ENCODE measurements at regions not wholly inside any gene's neighbourhood (a gene's known extent, or its start where the extent isn't known, plus 50 kb on each side); places are given as distances from the start of the nearest gene placed in this dataset.
"Not testable (repeated sequence)": the region's sequence is repeated elsewhere in the genome, so short reads cannot be mapped to it uniquely, and the experiment has no call there.

DNA sequence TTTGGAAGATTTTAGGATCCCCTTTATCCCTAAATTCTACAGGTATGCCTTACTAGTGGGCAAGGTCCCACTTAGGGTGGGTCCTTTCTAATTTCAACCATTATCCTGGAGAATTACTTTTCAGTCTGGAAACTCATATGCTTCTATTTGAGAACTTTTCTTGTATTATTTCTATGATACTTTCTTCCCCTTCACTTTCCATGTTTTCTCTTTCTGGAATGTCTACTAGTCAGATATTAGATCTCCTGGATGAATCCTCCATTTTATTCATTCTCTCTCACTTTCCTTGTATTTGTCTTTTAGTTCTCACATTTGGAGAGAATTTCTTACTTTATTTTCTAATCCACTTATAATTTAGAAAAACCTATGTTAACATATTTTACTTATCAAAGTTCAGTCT is 83.9 kb upstream of the SIPA1L2 start:
- DNase-seq (ENCODE audit: low read depth): no peak

GRCh38 chr1:232715154-232715553 is 85.2 kb upstream of the SIPA1L2 start:
- no peak for DNase-seq (ENCODE audit: low read depth)

GRCh38 chr1:232717911-232718310 is 87.3 kb upstream of the MAP10 start:
- not testable (repeated sequence) for DNase-seq (ENCODE audit: low read depth)

DNA sequence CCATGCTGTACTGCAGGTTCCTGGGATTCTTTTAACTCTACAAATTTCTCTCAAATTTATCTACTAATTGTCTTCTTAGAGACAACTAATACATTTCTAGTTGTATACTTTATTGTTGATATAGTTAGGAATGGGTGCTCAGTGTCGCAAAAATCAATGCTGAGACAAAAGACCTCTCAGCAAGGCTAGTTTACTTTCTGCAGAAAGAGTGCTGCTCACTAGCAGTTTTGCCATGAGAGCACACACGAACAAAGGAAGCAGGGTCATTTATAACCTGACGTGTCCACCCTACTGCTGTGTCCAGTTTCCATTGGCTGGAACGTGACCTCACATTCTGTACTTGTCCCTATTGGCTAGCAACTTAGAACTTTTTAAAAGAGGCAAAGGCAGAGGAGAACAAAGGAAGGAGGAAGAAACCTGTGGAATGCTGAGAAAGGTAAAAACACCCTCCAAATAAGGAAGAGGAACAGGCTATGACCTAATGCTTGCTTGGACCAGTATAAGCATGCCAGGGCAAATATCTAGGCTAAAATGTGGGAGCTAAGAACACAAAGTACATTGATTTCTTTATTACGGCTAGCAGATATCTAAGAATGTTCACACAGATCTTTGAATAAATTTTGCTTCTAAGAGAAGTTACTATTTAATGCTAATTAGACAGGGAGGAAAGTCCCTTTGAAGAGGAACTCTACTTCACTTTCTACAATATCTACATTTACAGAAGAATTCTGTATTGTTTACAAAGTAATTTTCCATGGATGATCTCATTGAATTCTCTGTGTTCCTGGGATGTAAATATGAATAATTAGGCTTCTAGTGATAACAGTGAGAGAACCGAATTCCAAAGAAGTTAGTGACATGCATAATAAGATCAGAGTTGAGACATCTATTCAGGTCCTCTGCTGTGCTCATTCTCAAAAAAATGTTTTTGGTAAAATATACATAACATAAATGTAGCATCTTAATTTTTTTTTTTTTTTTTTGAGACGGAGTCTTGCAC is 86.0 kb upstream of the MAP10 start:
- DNase-seq (ENCODE audit: low read depth): no peak

DNA sequence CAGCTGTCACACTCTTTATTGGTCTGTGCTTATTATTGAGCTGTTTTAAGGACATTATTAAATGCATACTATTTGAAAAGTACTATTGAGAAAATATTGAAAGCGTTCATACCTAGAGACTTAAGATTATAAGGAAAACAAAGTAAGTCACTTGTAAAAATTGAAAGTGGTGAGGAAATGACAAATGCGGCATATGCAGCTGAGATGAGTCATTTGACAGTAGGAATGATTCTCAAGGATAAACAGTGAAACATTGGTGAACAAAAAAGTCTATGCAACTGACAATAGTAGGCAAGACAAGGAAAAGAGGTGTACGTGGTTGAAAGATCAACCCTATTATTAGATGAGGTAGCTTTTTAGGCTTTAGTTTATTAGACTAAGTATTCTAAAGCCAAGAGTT is 82.6 kb upstream of the MAP10 start:
- DNase-seq (ENCODE audit: low read depth): peak; percentile 24

GRCh38 chr1:232725305-232726047 is 79.7 kb upstream of the MAP10 start:
- peak; percentile 49 for DNase-seq (ENCODE audit: low read depth)

DNA sequence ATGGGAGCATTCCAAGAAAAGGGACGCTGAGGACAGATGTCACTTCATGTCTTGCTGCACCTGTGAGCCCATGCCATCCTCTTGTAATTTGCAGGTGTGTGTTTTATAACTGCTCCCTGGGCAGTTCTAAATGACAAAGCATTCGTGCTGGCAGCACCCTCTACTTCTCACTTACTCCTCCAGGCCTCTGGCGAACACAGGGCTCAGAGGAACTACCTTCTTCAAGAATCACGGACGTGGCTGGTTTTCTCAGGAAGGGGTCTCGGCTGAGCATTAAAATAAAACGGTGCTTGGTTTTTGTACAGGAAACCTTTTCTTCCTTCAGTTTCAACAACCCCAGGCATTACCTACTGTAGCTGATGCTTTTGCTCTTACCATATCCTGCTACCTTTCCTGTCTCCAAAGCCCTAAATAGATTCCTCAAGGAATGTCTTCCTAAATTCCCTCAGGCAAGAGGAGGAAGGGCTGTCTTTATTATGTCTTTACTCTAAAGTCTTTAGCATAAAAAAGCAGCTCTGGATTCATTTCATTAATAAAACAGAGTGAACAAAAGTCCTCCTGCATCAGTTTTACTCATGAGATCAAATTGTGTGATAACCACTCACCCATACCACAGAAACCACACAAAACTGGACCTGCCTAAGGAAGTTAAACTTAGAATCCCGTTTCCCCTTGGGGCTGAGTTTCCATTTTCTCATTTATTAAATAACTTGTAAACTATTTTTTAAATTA is 79.0 kb upstream of the MAP10 start:
- peak; percentile 95 for DNase-seq (ENCODE audit: low read depth)

DNA sequence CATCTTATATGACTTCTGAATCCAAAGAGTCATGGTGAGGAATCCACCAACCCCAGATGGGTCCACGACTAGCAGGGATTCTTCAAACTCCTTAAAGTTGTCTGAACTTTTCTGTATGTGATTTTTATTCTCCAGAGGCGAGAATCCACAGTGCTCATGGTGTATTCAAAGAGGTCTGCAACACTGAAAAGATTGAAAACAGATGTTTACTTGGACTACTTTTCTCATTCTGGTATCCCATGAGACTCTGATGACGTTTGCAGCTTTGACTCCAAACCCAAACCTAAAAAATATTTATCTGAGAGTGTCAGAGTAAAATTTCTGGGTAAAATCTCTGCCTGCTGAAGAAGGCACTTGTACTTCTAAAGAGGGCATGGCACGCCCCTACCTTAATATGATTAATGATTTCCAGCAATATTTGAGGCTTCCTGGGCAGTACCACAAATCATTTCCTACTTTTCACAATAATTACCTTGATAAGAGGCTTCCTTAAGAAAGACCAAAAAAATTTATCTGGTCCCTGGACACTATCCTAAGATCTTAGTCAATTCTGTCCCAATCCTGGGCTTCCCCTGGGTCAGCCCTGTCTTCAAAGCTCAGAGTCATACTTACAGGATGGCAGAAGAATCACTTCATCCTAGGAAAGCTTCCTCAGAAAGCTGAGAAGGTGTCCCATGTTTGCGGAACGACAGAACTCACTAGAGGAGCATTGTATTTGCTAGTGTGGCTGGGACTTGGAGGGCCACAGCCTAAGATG is 76.5 kb upstream of the MAP10 start:
- peak; percentile 67 for DNase-seq (ENCODE audit: low read depth)

DNA sequence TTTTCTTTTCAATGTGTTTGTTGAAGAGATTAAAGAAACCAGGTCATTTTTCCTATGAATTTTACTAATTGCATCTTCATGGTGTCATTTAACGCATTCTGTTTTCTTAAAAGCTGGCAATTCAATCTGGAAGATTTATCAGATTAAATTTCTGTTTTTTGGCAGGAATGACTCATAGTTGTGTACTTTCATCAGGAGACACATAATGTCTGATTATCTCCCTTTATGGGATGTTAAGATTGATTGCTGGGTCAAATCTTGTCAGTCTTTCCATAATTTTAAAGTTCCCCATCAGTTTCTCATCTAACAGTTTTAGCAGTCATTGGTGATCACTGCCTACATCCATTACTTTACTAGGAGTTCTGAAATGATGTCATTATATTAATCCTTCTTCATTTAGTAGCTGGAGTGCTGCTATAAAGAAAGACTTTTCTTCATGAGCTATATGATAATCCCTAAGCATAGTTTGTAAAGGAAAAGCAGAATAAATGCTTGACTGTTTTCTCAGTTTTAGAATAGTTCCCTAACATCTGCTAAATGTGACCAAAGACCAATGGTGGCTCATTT is 72.8 kb upstream of the MAP10 start:
- no peak for DNase-seq (ENCODE audit: low read depth)

DNA sequence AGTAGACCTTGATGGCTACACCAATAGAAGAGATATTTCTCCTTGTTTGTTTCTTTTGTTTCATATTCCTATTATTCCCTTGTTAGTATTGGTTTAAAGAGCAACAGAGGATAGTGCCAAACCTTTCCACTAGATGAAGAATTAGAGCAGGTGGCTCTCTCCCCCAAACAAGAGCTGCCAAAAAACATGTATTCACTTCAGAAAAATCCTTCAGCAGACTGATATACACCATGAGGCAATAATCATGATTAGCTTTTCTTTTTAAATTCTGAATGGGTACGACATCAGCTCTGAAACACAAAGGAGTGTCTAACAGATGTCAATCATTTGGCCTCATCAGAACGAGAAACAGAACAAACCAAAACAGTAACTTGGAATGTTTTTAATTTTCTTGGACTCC is 67.3 kb upstream of the MAP10 start:
- no peak for DNase-seq (ENCODE audit: low read depth)

GRCh38 chr1:232743999-232744398 is 61.2 kb upstream of the MAP10 start:
- DNase-seq (ENCODE audit: low read depth): no peak

DNA sequence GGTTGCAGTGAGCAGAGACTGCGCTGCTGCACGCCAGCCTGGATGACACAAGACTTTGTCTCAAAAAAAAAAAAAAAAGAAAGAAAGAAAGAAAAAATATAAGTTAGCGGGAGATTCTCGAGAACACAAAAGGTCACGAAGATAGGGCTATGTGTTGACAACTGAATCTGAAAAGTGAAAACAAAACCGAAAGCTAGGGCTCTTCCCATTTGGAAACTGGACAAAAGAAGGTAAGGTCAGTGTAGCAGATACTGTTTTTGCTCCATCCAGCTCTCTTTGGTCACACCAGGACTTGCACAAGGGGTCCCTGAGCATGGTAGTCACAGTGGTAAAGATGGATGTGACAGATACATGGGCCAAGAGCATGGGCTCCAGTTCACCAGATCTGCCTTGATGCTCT is 60.4 kb upstream of the MAP10 start:
- DNase-seq (ENCODE audit: low read depth): no peak

GRCh38 chr1:232745698-232746097 is 59.5 kb upstream of the MAP10 start:
- DNase-seq (ENCODE audit: low read depth): not testable (repeated sequence)

DNA sequence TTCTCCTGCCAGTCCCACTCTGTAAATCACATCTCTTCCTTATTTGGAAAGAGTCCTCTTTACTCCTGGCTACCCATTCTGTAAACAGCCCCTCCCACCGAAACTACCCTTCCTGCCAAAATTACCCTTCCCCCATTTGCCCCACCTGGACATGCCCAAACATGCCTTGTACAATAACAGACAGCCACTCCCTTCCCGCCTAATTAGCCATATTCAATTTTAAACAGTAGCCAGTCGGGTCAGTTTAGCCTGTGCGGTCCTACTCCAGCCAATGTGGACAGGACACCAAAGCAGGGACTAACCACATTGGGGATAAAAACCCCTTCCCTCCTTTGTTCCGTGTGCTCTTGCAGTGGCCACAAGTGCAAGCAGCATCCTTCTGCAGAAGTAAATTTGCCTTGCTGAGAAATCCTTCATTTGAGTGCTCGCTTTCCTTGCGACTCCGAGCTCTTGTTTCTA is 56.3 kb upstream of the MAP10 start:
- no peak for DNase-seq (ENCODE audit: low read depth)

- DNase-seq (ENCODE audit: low read depth): no peak
These were observed 53.6 kb upstream of the MAP10 start for GRCh38 chr1:232751393-232752140.

DNA sequence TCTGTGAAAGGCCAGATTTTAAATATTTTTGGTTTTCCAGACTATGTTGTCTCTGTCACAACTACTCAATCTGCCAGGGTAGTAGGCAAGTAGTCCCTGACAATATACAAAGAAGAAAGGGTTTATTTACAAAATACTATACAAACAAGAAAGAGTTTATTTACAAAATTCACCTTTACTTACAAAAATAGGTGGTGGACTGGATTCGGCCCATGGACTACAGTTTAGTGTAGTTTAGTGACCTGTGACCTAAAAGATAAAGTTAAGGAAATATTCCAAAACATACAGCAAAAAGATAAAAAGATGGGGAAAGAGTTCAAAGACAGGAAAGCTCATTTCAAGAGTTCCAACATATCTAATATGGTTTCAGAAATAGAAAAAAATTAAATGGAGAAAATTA is 52.9 kb upstream of the MAP10 start:
- DNase-seq (ENCODE audit: low read depth): no peak

DNA sequence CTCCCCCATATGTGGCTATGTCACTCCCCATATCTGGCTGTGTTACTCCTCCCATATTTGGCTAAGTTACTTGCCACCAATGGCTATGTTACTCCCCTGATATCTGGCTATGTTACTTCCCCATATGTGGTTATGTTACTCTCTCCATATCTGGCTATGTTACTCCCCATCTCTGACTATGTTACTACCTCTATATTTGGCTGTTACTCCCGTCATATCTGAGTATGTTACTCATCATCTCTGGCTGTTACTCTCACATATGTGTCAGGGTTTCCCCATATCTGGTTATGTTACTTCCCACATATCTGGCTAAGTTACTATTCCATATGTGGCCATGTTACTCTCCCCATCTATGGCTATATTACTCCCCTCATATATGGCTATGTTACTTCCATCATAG is 50.3 kb upstream of the MAP10 start:
- DNase-seq (ENCODE audit: low read depth): no peak

Measured in RPMI7951 (cell line).